Testis (tissue), 2 donors: ENCODE measurements at regions not wholly inside any gene's neighbourhood (a gene's known extent, or its start where the extent isn't known, plus 50 kb on each side); places are given as distances from the start of the nearest gene placed in this dataset.

Experiments
- DNase-seq: peaks from one replicate; pipeline ENCODE4 v3.0.0-alpha.2; 2019
- H3K27ac ChIP-seq, 2 donors: fragments of 200-600 bp; sonication (generic); one replicate each; pipeline ENCODE4 v1.5.1; 2019
- H3K27me3 ChIP-seq: fragments of 200-600 bp; sonication (generic); one replicate; pipeline ENCODE4 v1.5.1; 2019
- H3K36me3 ChIP-seq: fragments of 200-600 bp; sonication (generic); one replicate; pipeline ENCODE4 v1.5.1; 2017; ENCODE audit warnings: low read depth; ENCODE audit errors: missing control alignments
- H3K4me1 ChIP-seq: fragments of 200-600 bp; sonication (generic); one replicate; pipeline ENCODE4 v1.5.1; 2019
- H3K4me3 ChIP-seq, 2 donors: fragments of 200-600 bp; sonication (generic); one replicate each; pipeline ENCODE4 v1.5.1; 2017 to 2019
- H3K9me3 ChIP-seq: fragments of 200-600 bp; sonication (generic); one replicate; pipeline ENCODE4 v1.5.1; 2017
- POLR2A ChIP-seq: fragments of 450-650 bp; IDR thresholded peaks from one replicate; pipeline ENCODE4 v1.6.1; 2017; ENCODE audit warnings: antibody characterized with exemption, mild to moderate bottlenecking, moderate library complexity
- WGBS, 2 donors: methylation state at CpG; one replicate each; pipeline ENCODE4 v1.1.5; 2018; 5-methylcytosine and 5-hydroxymethylcytosine counted together
- intact Hi-C: fragments of 100-400 bp; cut with DNase I; formaldehyde crosslinking; loops from one replicate; pipeline ENCODE4 v1.15.1; 2023; ENCODE audit warnings: low total_unique reads
- TF ChIP-seq, protein P1 (sequence below), 3 experiments: fragments of 450-650 bp in 2 of 3; fragments of 200-600 bp in 1 of 3; sonication (generic) in 1 of 3; IDR thresholded peaks; one replicate each; pipeline ENCODE4 v1.5.1; 2016 to 2019; ENCODE audit warnings: antibody characterized with exemption in 3 of 3, mild to moderate bottlenecking in 2 of 3, moderate library complexity in 1 of 3

DNA sequence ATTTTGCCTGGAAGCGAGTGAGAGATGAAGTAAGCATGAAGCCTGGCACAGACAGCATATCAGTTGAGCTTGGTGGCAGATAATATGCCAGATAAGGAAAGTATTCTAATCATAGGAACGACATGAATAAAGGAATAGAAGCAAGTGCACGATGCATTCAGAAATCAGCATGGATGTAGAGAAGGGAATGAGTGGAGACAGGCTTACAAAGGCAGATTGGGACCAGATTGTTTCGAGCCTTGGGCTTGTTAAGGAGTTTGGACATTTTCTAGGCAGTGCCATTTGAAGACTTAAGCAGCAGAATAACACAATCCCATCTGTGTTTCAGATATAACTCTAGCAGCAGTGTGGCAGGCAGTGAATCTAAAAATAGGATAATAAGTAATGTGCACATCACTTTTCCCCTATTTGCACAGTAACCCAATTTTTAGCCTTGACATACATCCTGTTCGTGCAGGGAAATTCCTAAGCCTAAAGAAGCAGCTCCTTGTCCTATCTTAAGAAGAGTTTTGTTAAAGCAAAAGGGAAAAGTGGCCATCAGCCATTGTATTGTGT lies 450.2 kb downstream of the PLCL1 start:
- H3K36me3 ChIP-seq: no peaks in the 10 kb centered on the region
- TF ChIP-seq, protein P1, sequence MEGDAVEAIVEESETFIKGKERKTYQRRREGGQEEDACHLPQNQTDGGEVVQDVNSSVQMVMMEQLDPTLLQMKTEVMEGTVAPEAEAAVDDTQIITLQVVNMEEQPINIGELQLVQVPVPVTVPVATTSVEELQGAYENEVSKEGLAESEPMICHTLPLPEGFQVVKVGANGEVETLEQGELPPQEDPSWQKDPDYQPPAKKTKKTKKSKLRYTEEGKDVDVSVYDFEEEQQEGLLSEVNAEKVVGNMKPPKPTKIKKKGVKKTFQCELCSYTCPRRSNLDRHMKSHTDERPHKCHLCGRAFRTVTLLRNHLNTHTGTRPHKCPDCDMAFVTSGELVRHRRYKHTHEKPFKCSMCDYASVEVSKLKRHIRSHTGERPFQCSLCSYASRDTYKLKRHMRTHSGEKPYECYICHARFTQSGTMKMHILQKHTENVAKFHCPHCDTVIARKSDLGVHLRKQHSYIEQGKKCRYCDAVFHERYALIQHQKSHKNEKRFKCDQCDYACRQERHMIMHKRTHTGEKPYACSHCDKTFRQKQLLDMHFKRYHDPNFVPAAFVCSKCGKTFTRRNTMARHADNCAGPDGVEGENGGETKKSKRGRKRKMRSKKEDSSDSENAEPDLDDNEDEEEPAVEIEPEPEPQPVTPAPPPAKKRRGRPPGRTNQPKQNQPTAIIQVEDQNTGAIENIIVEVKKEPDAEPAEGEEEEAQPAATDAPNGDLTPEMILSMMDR (IDR thresholded peaks at IDR 0.05): no peak
- peaks cover 4% of the 10 kb centered on the region for H3K4me1 ChIP-seq
- H3K27ac ChIP-seq: no peak overlapping the region
- no peak for DNase-seq
- H3K9me3 ChIP-seq: no peaks in the 10 kb centered on the region
- WGBS, 2 donors: 56 to 62% methylated on average over 5 of the region's 5 CpGs
- intact Hi-C loops: no loop called here
- no peak overlapping the region for H3K4me3 ChIP-seq
- H3K27me3 ChIP-seq: no peaks in the 10 kb centered on the region

DNA sequence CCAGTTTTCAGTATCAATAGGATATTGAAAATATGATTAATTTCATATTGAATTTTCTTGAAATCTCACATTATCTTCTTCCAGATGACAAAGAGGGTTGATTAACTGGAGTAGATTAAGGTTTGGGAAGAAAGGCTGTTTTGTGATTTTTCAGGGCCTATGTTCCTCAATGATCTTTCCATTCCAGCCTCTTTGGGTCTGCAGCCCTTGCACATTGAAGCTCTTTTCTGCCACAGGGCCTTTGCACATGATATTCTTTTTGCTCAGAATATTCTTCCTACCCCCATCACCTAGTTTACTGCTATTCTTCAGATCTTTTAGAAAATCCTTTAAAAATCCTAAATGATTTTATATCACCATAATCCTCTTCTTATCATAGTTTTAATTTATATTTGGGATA lies 449.6 kb downstream of the PLCL1 start:
- Histone ChIP-seq H3K4me3 (no peak overlapping the region), H3K27me3 (no peaks in the 10 kb centered on the region), H3K4me1 (peaks cover 4% of the 10 kb centered on the region), H3K9me3 (no peaks in the 10 kb centered on the region), H3K36me3 (no peaks in the 10 kb centered on the region), H3K27ac (no peak overlapping the region)
- intact Hi-C loops: no loop called here
- no peak for TF ChIP-seq POLR2A
- TF ChIP-seq, protein P1 (IDR thresholded peaks at IDR 0.05): no peak
- DNase-seq: no peak

DNA sequence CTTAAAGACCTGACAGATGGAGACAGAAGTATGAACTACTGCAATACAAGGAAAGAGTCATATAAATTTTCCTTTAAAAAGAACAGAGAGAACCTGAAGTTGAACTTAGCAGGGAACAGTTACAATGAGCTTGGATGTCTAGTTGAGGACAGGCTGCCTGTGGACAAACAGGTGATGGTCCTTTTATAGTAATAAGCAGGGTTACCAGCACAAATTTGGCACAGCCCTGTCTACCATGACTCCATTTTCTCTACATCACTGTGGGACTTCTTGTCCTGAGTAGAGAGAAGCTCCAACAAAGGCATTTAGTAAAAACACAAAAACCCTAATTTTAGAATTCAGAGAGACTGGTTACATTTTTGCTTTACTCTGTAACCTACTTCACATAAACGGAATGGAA lies 448.1 kb downstream of the PLCL1 start:
- H3K27ac ChIP-seq: peak overlapping the region in 1 of 2 donors; percentile 69
- H3K36me3 ChIP-seq: no peaks in the 10 kb centered on the region
- H3K27me3 ChIP-seq: no peaks in the 10 kb centered on the region
- DNase-seq: no peak
- H3K9me3 ChIP-seq: no peaks in the 10 kb centered on the region
- intact Hi-C loops: no loop called here
- 29 to 40% methylated on average over 1 of the region's 1 CpG for WGBS, 2 donors
- no peak overlapping the region for H3K4me3 ChIP-seq
- TF ChIP-seq, protein P1 (IDR thresholded peaks at IDR 0.05): no peak
- TF ChIP-seq POLR2A: no peak
- H3K4me1 ChIP-seq: peaks cover 4% of the 10 kb centered on the region

GRCh38 chr2:198242093-198242492 lies 437.7 kb downstream of the PLCL1 start:
- intact Hi-C loops: no loop called here

GRCh38 chr2:198238429-198238828 lies 434.0 kb downstream of the PLCL1 start:
- intact Hi-C loops: no loop called here
- no peaks in the 10 kb centered on the region for H3K9me3 ChIP-seq
- no peak overlapping the region for H3K27ac ChIP-seq
- H3K4me3 ChIP-seq: no peak overlapping the region
- no peaks in the 10 kb centered on the region for H3K27me3 ChIP-seq
- H3K36me3 ChIP-seq: no peaks in the 10 kb centered on the region
- H3K4me1 ChIP-seq: no peaks in the 10 kb centered on the region
- DNase-seq: no peak
- TF ChIP-seq, protein P1 (IDR thresholded peaks at IDR 0.05): no peak
- no peak for TF ChIP-seq POLR2A

More at GRCh38 chr2:198242093-198242492, 437.7 kb downstream of the PLCL1 start:
- no peak for DNase-seq
- H3K27me3 ChIP-seq: no peaks in the 10 kb centered on the region
- no peaks in the 10 kb centered on the region for H3K9me3 ChIP-seq
- no peak overlapping the region for H3K27ac ChIP-seq
- H3K4me1 ChIP-seq: no peaks in the 10 kb centered on the region
- TF ChIP-seq, protein P1 (IDR thresholded peaks at IDR 0.05): no peak
- no peak for TF ChIP-seq POLR2A
- H3K36me3 ChIP-seq: no peaks in the 10 kb centered on the region
- WGBS, 2 donors: 89 to 92% methylated on average over 3 of the region's 3 CpGs
- H3K4me3 ChIP-seq: no peak overlapping the region
